Astrocyte of the cerebellum (primary cell): ENCODE measurements at regions not wholly inside any gene's neighbourhood (a gene's known extent, or its start where the extent isn't known, plus 50 kb on each side); places are given as distances from the start of the nearest gene placed in this dataset.

Experiments used
- DNase-seq: peaks from one replicate; pipeline ENCODE4 v3.0.0-alpha.2; 2011; ENCODE audit warnings: low read depth
- H3K4me3 ChIP-seq: 2 replicates; pipeline ENCODE4 v1.5.1; 2011; ENCODE audit warnings: mild to moderate bottlenecking, low read depth, low read length, moderate library complexity
- in situ Hi-C: cut with HindIII; loops from 2 replicates; pipeline ENCODE4 v1.10.0; 2017; ENCODE audit warnings: low sequenced_read_pairs
- TF ChIP-seq, protein P1 (sequence below): IDR thresholded peaks from 2 replicates; pipeline ENCODE4 v1.5.1; 2012; ENCODE audit warnings: low read length, low read depth, moderate library complexity, mild to moderate bottlenecking; ENCODE audit errors: missing control alignments

DNA sequence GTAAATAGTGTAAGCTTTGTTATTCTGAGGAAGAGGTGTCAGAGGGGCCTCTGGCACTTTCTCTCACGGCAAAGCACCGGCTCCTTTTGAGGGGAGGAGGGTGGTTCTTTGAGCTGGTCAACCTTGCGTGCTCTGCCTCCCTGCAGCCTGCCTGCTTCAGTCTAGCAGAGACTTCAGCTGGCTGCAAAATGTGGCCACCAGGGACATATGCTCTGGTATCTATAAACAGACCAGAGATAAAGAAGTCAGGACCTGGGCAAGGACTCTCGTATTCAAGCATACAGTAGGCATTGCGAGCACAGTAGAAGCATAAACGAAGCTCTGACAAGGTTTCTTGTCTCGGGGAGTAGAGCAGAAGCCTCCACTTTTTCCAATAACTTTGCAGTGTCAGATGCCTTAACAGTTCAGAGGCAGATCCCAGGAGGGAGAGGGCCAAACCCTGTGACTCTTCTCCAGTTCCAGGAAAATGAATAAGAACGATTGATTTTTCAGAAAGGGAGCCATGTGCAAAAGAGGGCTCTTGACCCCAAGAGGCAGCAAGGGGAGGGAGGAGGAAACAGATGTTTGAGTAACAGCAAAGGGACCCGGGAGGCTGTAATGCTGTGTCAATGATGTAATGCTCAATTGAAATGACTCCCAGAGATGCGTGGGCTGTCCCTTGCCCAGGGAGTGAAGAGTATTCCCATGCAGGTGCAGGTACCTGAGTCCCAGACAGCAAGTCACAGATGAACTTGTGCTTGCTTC lies 57.9 kb upstream of the TEX13D start:
- no peak for DNase-seq
- TF ChIP-seq, protein P1, sequence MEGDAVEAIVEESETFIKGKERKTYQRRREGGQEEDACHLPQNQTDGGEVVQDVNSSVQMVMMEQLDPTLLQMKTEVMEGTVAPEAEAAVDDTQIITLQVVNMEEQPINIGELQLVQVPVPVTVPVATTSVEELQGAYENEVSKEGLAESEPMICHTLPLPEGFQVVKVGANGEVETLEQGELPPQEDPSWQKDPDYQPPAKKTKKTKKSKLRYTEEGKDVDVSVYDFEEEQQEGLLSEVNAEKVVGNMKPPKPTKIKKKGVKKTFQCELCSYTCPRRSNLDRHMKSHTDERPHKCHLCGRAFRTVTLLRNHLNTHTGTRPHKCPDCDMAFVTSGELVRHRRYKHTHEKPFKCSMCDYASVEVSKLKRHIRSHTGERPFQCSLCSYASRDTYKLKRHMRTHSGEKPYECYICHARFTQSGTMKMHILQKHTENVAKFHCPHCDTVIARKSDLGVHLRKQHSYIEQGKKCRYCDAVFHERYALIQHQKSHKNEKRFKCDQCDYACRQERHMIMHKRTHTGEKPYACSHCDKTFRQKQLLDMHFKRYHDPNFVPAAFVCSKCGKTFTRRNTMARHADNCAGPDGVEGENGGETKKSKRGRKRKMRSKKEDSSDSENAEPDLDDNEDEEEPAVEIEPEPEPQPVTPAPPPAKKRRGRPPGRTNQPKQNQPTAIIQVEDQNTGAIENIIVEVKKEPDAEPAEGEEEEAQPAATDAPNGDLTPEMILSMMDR = no peak
- in situ Hi-C loops = no loop called here
- H3K4me3 ChIP-seq = no peak overlapping the region

DNA sequence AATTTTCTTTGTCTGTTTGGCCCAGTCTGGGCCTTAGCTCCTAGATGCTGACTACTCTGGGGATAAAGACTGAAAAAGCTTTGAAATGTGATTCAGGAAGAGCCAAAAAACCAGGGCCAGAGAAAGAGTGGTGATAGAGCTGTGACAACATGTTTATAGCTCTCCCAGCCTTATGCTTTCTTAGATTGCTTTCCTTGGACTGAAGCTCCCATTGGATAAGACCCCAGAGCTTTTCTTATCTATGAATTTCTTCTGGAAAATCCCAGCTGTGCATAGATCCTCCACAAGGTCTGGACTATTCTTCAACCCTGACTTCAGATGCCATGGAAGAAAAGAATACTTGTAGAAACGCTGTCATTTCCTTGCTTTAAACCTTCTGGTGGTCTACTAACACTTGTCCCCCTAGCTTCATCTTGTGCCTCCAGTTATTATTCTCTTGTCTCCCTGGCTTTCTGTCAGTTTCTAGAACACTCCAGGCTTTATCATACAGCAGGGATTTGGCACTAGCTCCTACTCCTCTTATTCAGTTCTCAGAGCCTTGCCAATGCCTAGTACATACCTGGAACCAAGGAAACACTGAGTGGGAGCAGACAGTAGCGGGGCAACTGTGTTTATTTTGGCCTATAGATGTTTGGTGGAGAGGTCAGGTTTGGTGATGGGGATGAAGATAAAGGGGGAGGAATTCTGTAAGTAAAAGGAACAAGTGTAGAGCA lies 57.1 kb upstream of the TEX13D start:
- in situ Hi-C loops = no loop called here
- DNase-seq = no peak
- H3K4me3 ChIP-seq = no peak overlapping the region
- TF ChIP-seq, protein P1 = no peak

DNA sequence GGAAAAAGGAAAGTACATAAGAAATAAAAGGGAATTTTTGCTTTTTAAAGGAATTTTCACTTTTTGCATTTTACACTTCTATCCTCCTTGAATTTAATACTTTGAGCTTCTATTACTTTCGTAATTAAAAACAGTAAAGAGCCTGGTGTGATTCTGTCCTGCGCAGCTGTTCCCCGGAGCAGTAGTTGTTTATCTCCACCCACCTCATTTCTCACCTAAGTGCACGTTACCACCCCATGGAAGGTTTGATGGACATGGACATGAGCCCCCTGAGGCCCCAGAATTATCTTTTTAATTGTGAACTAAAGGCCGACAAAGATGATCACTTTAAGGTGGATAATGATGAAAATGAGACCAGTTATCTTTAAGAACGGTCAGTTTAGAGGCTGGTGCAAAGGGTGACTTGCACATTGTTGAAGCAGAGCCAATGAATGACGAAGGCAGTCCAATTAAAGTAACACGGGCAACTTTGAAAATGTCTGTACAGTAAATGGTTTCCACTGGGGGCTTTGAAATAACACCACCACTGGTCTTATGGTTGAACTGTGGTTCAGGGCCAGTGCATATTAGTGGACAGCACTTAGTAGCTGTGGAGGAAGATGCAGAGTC lies 52.1 kb upstream of the TEX13D start:
- H3K4me3 ChIP-seq = no peak overlapping the region
- TF ChIP-seq, protein P1 = no peak
- DNase-seq = no peak
- in situ Hi-C loops = no loop called here

DNA sequence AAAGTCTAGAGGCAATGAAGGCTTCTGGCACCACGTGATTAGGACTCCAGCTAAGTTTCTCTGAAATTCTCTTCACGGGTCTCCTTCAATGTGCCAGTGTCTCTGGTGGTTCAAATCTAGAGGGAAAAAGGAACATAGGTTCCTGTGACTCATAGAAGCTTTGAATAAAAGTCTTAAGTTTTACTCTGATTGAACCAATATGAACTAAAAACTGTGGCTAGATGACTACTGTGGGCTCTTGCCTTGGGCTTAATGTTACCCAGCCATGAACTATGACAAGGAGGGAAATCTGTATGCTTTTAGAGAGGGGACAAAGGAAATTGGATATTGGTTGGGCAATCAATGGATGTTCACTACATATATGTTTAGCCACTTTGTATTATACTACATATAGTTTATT lies 49.9 kb upstream of the TEX13D start:
- in situ Hi-C loops = no loop called here
- H3K4me3 ChIP-seq = no peak overlapping the region
- TF ChIP-seq, protein P1 = no peak
- DNase-seq = no peak
